ENCODE measurements at regions not wholly inside any gene's neighbourhood (a gene's known extent, or its start where the extent isn't known, plus 50 kb on each side); places are given as distances from the start of the nearest gene placed in this dataset.

GRCh38 chr14:28059254-28059653, 707.3 kb upstream of the FOXG1 start:
- TF ChIP-seq, protein P1, sequence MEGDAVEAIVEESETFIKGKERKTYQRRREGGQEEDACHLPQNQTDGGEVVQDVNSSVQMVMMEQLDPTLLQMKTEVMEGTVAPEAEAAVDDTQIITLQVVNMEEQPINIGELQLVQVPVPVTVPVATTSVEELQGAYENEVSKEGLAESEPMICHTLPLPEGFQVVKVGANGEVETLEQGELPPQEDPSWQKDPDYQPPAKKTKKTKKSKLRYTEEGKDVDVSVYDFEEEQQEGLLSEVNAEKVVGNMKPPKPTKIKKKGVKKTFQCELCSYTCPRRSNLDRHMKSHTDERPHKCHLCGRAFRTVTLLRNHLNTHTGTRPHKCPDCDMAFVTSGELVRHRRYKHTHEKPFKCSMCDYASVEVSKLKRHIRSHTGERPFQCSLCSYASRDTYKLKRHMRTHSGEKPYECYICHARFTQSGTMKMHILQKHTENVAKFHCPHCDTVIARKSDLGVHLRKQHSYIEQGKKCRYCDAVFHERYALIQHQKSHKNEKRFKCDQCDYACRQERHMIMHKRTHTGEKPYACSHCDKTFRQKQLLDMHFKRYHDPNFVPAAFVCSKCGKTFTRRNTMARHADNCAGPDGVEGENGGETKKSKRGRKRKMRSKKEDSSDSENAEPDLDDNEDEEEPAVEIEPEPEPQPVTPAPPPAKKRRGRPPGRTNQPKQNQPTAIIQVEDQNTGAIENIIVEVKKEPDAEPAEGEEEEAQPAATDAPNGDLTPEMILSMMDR (IDR thresholded peaks at IDR 0.05; ENCODE audit: borderline replicate concordance, extremely low read depth, low read length, poor library complexity, severe bottlenecking) = no peak
- TF ChIP-seq EZH2 (IDR thresholded peaks at IDR 0.05; ENCODE audit: borderline replicate concordance, low read depth, low read length, severe bottlenecking) = no peak
